Small intestine (tissue), 7 donors: ENCODE measurements at regions not wholly inside any gene's neighbourhood (a gene's known extent, or its start where the extent isn't known, plus 50 kb on each side); places are given as distances from the start of the nearest gene placed in this dataset.

Source experiments
- DNase-seq, 2 donors: peaks; one replicate each; pipeline versions ENCODE4 v3.0.0 to v3.0.0-alpha.2; 2013
- FAIRE-seq: peaks from 2 replicates; lab custom pipeline; 2012; peaks lifted over from hg19 to GRCh38; lab: Jason Lieb, UNC
- H3K27ac ChIP-seq, 3 donors: one replicate each; pipeline ENCODE4 v1.5.1; 2013; ENCODE audit warnings: low read length in 2 of 3, mild to moderate bottlenecking in 2 of 3, control low read depth in 1 of 3, inconsistent platforms in 1 of 3, low read depth in 1 of 3, moderate library complexity in 1 of 3
- H3K27me3 ChIP-seq, 3 donors: one replicate each; pipeline ENCODE4 v1.6.1; 2013; ENCODE audit warnings: low read length in 3 of 3, inconsistent platforms in 1 of 3; ENCODE audit not compliant: control insufficient read depth in 3 of 3, insufficient read depth in 3 of 3
- H3K36me3 ChIP-seq, 3 donors: one replicate each; pipeline ENCODE4 v1.6.1; 2013; ENCODE audit warnings: low read length in 3 of 3, inconsistent platforms in 1 of 3, low read depth in 1 of 3, mild to moderate bottlenecking in 1 of 3, moderate library complexity in 1 of 3; ENCODE audit not compliant: control insufficient read depth in 3 of 3, insufficient read depth in 2 of 3
- H3K4me1 ChIP-seq, 3 donors: one replicate each; pipeline ENCODE4 v1.6.1; 2013; ENCODE audit warnings: low read length in 2 of 3, inconsistent platforms in 1 of 3, low read depth in 1 of 3, mild to moderate bottlenecking in 1 of 3, moderate library complexity in 1 of 3; ENCODE audit not compliant: control insufficient read depth in 3 of 3, insufficient read depth in 2 of 3
- H3K4me3 ChIP-seq, 3 donors: one replicate each; pipeline ENCODE4 v1.5.1; 2013; ENCODE audit warnings: low read length in 3 of 3, control low read depth in 1 of 3, inconsistent platforms in 1 of 3, low read depth in 1 of 3, mild to moderate bottlenecking in 1 of 3, moderate library complexity in 1 of 3
- H3K9me3 ChIP-seq, 2 donors: one replicate each; pipeline ENCODE4 v1.6.1; 2013; ENCODE audit warnings: low read depth in 1 of 2, low read length in 1 of 2; ENCODE audit not compliant: control insufficient read depth in 2 of 2, insufficient read depth in 1 of 2
- WGBS, 3 donors: extraction: QIAGEN DNeasy Blood & Tissue Kit; methylation state at CpG; one replicate each; pipeline ENCODE4 v1.1.7; 2013; 5-methylcytosine and 5-hydroxymethylcytosine counted together
- donor health status: healthy with polysubstance abuse.
- donor health status: control.
- donor health status: control.
- donor health status: Bipolar disorder and iron deficiency.
- donor health status: healthy.

DNA sequence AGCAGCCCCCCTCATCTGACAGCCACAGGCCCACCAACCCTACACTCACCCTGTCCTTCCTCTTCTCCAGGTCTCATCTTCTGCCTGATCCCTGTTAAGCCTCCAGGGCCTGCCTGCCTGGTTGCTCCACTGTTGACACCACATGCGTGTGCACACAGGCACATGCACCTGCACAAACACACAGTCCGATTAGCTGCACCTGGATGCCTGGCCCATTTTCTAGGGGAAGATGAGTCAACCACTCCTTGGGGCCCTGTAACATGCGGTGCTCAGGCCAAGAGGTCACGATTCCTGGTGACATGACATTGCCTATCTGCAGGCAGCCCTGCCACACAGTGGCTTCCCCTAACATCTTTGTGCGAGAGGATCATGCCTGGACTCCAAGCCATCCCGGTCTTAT is 498.4 kb downstream of the BCOR start:
- no peak overlapping the region for H3K4me3 ChIP-seq
- 47 to 79% (median 63%) methylated on average over 6 of the region's 6 CpGs for WGBS, 3 donors
- no peaks in the 10 kb centered on the region for H3K36me3 ChIP-seq
- H3K4me1 ChIP-seq, result no peaks in the 10 kb centered on the region
- FAIRE-seq (no peak), DNase-seq (no peak)
- no peaks in the 10 kb centered on the region for H3K9me3 ChIP-seq
- H3K27ac ChIP-seq, result no peak overlapping the region
- no peaks in the 10 kb centered on the region for H3K27me3 ChIP-seq

DNA sequence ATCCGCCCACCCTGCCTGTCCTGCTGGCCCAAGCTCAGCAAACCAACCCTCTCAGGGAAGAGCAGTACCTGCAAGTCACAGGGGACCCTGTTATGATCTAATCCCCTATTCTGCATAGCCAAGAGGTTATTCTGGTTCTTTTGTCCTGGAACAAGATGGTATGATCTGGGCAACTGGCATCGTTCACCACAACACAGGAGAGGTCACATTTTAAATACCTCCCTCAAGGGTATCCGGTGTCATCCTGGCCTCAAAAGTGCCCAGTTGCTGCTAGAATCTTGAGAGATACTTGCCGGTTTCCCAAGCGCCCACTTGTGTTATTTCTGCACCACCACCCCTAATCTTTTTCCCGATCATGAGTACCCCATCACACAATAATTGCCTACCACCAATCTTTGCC is 497.5 kb downstream of the BCOR start:
- no peaks in the 10 kb centered on the region for H3K27me3 ChIP-seq
- no peak overlapping the region for H3K27ac ChIP-seq
- 73 to 89% (median 88%) methylated on average over 6 of the region's 6 CpGs for WGBS, 3 donors
- FAIRE-seq (no peak), DNase-seq (no peak)
- no peaks in the 10 kb centered on the region for H3K36me3 ChIP-seq
- H3K9me3 ChIP-seq, result no peaks in the 10 kb centered on the region
- no peaks in the 10 kb centered on the region for H3K4me1 ChIP-seq
- H3K4me3 ChIP-seq, result no peak overlapping the region

DNA sequence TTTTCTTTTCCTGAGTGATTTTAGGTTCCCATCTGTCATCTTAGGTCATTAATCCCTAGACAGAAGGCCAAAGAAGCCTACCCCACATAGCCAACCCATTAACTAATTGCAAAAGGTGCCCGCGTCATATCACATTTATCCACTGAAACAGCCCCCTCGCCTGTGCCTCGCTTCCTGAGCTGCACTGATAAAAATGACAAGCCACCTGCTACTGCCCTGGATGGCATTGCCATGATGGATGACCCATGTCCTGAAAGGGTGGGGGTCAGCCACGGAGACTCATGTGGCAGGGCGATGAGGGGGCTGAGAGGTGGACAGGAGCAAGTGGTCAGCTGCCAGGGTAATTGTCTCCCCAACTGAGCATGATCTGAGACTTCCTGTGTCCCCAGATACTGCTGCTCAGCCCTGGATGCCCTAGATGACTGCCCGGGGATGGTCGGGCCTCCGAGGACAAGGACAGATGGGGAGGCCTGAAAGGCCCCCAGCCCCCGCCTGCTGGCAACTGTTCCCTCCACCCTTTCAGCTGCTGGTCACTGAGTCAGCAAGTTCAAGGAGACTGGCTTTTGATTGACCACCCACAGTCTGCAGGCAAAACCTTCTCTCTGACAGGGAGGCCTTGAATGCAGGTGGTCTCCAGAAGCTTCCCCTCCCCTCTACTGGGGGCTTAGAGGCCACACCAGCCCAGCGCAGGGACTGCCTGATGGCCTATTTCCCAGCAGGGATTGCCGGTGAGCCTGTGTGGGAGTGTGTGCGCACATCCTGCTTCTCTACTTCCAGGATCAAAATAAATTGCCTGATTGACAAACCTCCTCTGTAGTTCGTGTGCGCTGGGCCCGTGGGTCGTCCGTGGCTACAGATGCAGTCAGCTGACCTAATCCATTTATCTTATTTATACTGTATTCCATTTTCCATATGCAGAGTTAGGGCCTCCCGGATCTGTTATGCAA is 496.3 kb downstream of the BCOR start:
- Histone ChIP-seq H3K36me3 (no peaks in the 10 kb centered on the region), H3K9me3 (no peaks in the 10 kb centered on the region), H3K27me3 (no peaks in the 10 kb centered on the region), H3K4me1 (no peaks in the 10 kb centered on the region), H3K27ac (no peak overlapping the region), H3K4me3 (no peak overlapping the region)
- FAIRE-seq, result no peak
- 65 to 69% (median 65%) methylated on average over 15 to 18 of the region's 19 CpGs for WGBS, 3 donors
- no peak for DNase-seq

DNA sequence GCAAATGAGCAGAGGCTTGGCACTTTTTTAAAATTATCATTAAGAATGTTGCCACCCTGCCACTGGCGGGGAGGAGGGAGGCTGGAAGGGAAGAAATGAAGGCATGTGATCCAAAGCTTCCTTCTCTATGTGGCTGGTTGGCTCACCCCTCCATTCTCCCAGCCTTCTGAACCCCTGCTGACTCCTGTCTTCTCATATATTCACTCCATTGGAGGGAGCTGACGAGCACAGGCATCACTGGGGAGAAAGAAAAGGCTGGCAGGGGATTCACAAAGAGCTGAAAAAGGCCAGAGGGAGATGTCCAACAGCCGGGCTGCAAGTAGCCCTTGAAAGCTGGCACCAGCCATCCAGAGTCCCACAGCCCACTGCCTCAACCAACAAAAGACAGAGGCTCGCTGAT is 495.6 kb downstream of the BCOR start:
- 59 to 79% (median 74%) methylated on average over 4 of the region's 4 CpGs for WGBS, 3 donors
- no peak for FAIRE-seq
- Histone ChIP-seq H3K36me3 (no peaks in the 10 kb centered on the region), H3K9me3 (peaks cover 2 to 3% of the 10 kb centered on the region in 2 donors), H3K4me3 (no peak overlapping the region), H3K27ac (no peak overlapping the region), H3K27me3 (no peaks in the 10 kb centered on the region), H3K4me1 (no peaks in the 10 kb centered on the region)
- DNase-seq, result no peak

DNA sequence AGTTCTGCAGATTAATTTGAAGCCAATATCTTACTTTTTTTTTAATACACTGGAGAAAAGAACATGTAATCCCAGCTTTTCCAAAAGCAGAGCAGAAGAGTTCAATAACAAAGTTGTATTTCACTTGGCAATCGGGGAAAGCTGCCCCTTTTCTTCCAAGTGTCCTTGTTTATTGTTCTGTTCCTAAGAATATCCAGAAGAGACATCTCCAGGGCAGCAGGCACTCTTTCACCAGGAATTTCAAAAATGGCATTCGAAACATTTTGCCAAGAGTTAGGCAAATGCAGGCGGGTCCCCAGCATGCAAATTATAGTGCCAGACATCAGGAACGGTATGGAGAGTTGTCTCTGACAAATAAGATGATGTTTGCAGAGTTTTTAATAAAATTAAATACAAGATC is 494.5 kb downstream of the BCOR start:
- 50 to 73% (median 63%) methylated on average over 4 of the region's 4 CpGs for whole genome bisulfite sequencing, 3 donors
- Histone ChIP-seq H3K4me3 (no peak overlapping the region), H3K4me1 (no peaks in the 10 kb centered on the region), H3K27me3 (no peaks in the 10 kb centered on the region), H3K36me3 (no peaks in the 10 kb centered on the region), H3K9me3 (peaks cover 2 to 3% of the 10 kb centered on the region in 2 donors), H3K27ac (no peak overlapping the region)
- FAIRE-seq (no peak), DNase-seq (no peak)

DNA sequence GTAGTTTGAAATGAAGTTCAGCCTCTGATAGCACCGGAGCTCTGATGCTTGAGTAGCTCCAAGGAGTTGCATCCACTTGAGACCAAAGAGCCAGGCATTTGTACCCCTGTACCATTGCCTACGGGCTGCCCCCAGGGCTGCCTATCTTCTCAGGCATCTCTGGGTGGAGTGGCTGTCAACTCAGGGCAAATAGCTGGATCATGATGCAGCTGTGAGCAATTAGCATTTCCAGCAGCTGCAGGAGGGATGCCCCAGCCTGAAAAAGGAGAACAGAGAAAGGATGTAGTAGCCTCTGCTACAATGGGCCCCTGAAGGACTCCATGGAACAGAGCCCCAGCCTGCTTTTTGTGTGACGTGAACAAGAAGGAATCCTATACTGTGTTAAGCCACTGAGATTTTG is 492.6 kb downstream of the BCOR start:
- no peaks in the 10 kb centered on the region for H3K27me3 ChIP-seq
- FAIRE-seq (no peak), DNase-seq (no peak)
- H3K4me1 ChIP-seq, result no peaks in the 10 kb centered on the region
- no peaks in the 10 kb centered on the region for H3K36me3 ChIP-seq
- WGBS, 3 donors, result 65 to 68% (median 68%) methylated on average over 3 of the region's 3 CpGs
- no peak overlapping the region for H3K27ac ChIP-seq
- H3K9me3 ChIP-seq, result peaks cover 2 to 3% of the 10 kb centered on the region in 2 donors
- H3K4me3 ChIP-seq, result no peak overlapping the region

DNA sequence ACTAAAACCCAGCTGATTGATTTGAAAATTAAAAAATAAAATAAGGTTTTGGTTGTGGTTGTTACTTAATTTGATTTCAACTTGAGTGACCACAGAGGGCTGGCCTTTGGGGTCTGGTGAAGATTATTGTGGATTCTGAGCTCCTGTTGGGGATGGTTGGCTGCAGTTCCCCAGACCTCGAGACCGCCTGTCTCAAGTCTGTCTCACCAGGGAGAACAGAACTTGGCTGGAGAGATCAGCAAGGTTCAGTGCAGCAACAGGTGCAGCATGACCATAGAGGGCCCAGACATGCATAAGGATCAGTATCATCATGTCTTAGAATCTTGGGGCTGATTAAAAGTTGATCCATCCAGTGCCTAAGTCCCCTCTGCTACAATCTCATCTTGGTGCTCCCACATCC is 491.9 kb downstream of the BCOR start:
- H3K4me1 ChIP-seq, result no peaks in the 10 kb centered on the region
- no peaks in the 10 kb centered on the region for H3K36me3 ChIP-seq
- no peak overlapping the region for H3K27ac ChIP-seq
- FAIRE-seq (no peak), DNase-seq (no peak)
- no peak overlapping the region for H3K4me3 ChIP-seq
- 76 to 89% (median 76%) methylated on average over 2 of the region's 2 CpGs for WGBS, 3 donors
- H3K27me3 ChIP-seq, result no peaks in the 10 kb centered on the region
- H3K9me3 ChIP-seq, result peaks cover 2 to 3% of the 10 kb centered on the region in 2 donors

DNA sequence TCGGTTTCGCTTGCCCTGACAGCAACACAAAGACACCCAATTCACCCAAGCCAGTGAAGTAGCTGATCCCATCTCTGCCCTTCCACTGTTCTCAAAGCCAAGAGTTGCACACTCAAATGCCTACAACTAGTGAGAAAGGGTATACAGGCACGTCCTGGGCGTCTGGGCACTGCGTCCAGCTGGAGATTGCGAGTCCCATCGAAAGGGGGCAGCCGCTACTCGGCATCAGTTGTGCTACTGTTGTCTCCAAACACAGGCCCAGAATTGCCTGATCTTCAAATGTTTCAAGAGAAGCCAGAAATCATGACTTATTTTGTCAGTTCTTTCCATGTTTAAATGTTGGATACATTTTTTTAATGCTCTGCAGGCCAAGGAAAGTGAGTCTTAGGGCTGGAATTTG is 487.8 kb downstream of the BCOR start:
- Histone ChIP-seq H3K4me3 (no peak overlapping the region), H3K36me3 (no peaks in the 10 kb centered on the region), H3K27me3 (no peaks in the 10 kb centered on the region), H3K27ac (no peak overlapping the region), H3K9me3 (peaks cover 2 to 3% of the 10 kb centered on the region in 2 donors), H3K4me1 (peaks cover 0 to 8% (median 0%) of the 10 kb centered on the region in 3 donors)
- FAIRE-seq, result no peak
- no peak for DNase-seq
- WGBS, 3 donors, result 86 to 91% (median 89%) methylated on average over 9 of the region's 9 CpGs
